Natural killer cell (primary cell): ENCODE measurements at regions not wholly inside any gene's neighbourhood (a gene's known extent, or its start where the extent isn't known, plus 50 kb on each side); places are given as distances from the start of the nearest gene placed in this dataset.

Source experiments
- ATAC-seq, 3 donors: fragments of 150-1000 bp in 2 of 3; fragments of 200-7000 bp in 1 of 3; cut with Tn5 transposase; 1 replicate in 1 of 3; 2 replicates in 2 of 3; pipeline ENCODE4 v1.10.0; 2021; ENCODE audit warnings: mild to moderate bottlenecking in 2 of 3, moderate library complexity in 2 of 3
- DNase-seq, 2 donors: peaks; one replicate each; pipeline versions ENCODE4 v3.0.0 to v3.0.0-alpha.2; 2013 to 2021; ENCODE audit warnings: mixed read lengths in 1 of 2
- H3K27ac ChIP-seq: one replicate; pipeline ENCODE4 v1.5.1; 2013; ENCODE audit warnings: mild to moderate bottlenecking, low read length
- H3K27me3 ChIP-seq: one replicate; pipeline ENCODE4 v1.6.1; 2013; ENCODE audit warnings: low read length; ENCODE audit not compliant: control insufficient read depth, insufficient read depth
- H3K36me3 ChIP-seq: one replicate; pipeline ENCODE4 v1.6.1; 2013; ENCODE audit warnings: low read length; ENCODE audit not compliant: control insufficient read depth, insufficient read depth
- H3K4me1 ChIP-seq: one replicate; pipeline ENCODE4 v1.6.1; 2013; ENCODE audit warnings: low read length; ENCODE audit not compliant: control insufficient read depth, insufficient read depth
- H3K4me3 ChIP-seq: one replicate; pipeline ENCODE4 v1.5.1; 2013; ENCODE audit warnings: low read length
- H3K9me3 ChIP-seq: one replicate; pipeline ENCODE4 v1.6.1; 2013; ENCODE audit warnings: low read length; ENCODE audit not compliant: control insufficient read depth, insufficient read depth
- H3K27ac Mint-ChIP-seq, 2 donors: one replicate each; pipeline ENCODE4 v1.8.0; 2022; ENCODE audit warnings: mild to moderate bottlenecking in 2 of 2, mixed read lengths in 2 of 2, moderate library complexity in 1 of 2
- H3K27me3 Mint-ChIP-seq, 2 donors: one replicate each; pipeline ENCODE4 v1.8.0; 2022; ENCODE audit warnings: low read depth in 2 of 2, mixed read lengths in 2 of 2
- H3K36me3 Mint-ChIP-seq: one replicate; pipeline ENCODE4 v1.8.0; 2022; ENCODE audit warnings: mixed read lengths
- H3K4me1 Mint-ChIP-seq, 2 donors: one replicate each; pipeline ENCODE4 v1.8.0; 2022; ENCODE audit warnings: mixed read lengths in 2 of 2
- H3K4me3 Mint-ChIP-seq: one replicate; pipeline ENCODE4 v1.8.0; 2022; ENCODE audit warnings: mild to moderate bottlenecking, moderate library complexity, mixed read lengths
- H3K9me3 Mint-ChIP-seq, 2 donors: one replicate each; pipeline ENCODE4 v1.8.0; 2022; ENCODE audit warnings: mixed read lengths in 2 of 2
- WGBS: methylation state at CpG from one replicate; pipeline ENCODE4 v1.1.7; 2013; ENCODE audit warnings: missing lambda C conversion rate; ENCODE audit not compliant: insufficient coverage; 5-methylcytosine and 5-hydroxymethylcytosine counted together
- intact Hi-C: fragments of 100-400 bp; cut with micrococcal nuclease; formaldehyde crosslinking; loops from one replicate; pipeline ENCODE4 v1.14.2; 2022
- TF ChIP-seq, protein P1 (sequence below): fragments of 200-600 bp; IDR thresholded peaks from one replicate; pipeline ENCODE4 v1.8.0; 2022; ENCODE audit warnings: antibody characterized with exemption

DNA sequence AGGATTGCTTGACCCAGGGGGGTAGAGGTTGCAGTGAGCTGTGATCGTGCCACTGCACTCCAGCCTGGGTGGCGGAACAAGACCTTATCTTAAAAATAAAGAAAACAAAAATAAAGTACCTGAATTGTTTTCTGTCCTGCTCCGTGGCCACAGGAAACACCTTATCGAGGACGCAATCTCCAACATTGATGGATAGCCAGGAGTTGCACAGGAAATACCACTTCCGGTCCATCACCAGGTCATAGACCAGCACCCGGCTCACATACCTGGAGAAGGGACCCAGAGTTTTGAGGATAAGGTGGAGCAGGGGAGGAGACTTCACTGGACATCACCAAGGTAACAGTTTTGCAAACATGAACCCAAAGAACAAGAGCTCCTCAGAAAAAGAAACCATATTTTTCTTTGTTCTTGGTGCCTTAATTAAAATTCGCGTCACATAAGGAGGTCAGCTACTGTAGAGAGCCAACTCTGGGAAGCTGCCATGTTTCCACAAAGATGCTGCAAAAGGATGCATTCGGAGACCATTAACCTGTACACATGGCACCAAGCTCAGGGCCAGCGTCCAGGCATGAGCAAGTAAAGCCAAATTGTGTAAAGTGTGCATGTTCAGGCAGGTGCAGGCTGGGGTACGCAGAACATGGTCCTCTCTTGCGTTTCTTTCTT, 55.6 kb upstream of the GCSH start:
- no peaks in the 10 kb centered on the region for H3K27me3 ChIP-seq
- H3K27ac Mint-ChIP-seq = no peak overlapping the region
- H3K27me3 Mint-ChIP-seq = peaks cover 0 to 4% of the 10 kb centered on the region in 2 donors
- H3K9me3 ChIP-seq = no peaks in the 10 kb centered on the region
- H3K27ac ChIP-seq = no peak overlapping the region
- WGBS = 37% methylated on average over 12 of the region's 13 CpGs
- no peaks in the 10 kb centered on the region for H3K4me1 Mint-ChIP-seq
- TF ChIP-seq, protein P1, sequence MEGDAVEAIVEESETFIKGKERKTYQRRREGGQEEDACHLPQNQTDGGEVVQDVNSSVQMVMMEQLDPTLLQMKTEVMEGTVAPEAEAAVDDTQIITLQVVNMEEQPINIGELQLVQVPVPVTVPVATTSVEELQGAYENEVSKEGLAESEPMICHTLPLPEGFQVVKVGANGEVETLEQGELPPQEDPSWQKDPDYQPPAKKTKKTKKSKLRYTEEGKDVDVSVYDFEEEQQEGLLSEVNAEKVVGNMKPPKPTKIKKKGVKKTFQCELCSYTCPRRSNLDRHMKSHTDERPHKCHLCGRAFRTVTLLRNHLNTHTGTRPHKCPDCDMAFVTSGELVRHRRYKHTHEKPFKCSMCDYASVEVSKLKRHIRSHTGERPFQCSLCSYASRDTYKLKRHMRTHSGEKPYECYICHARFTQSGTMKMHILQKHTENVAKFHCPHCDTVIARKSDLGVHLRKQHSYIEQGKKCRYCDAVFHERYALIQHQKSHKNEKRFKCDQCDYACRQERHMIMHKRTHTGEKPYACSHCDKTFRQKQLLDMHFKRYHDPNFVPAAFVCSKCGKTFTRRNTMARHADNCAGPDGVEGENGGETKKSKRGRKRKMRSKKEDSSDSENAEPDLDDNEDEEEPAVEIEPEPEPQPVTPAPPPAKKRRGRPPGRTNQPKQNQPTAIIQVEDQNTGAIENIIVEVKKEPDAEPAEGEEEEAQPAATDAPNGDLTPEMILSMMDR = no peak
- no peaks in the 10 kb centered on the region for H3K36me3 ChIP-seq
- intact Hi-C loops = no loop called here
- H3K4me3 ChIP-seq = no peak overlapping the region
- H3K36me3 Mint-ChIP-seq = no peaks in the 10 kb centered on the region
- no peak for DNase-seq
- no peak for ATAC-seq
- H3K4me3 Mint-ChIP-seq = no peak overlapping the region
- H3K9me3 Mint-ChIP-seq = no peaks in the 10 kb centered on the region
- no peaks in the 10 kb centered on the region for H3K4me1 ChIP-seq

DNA sequence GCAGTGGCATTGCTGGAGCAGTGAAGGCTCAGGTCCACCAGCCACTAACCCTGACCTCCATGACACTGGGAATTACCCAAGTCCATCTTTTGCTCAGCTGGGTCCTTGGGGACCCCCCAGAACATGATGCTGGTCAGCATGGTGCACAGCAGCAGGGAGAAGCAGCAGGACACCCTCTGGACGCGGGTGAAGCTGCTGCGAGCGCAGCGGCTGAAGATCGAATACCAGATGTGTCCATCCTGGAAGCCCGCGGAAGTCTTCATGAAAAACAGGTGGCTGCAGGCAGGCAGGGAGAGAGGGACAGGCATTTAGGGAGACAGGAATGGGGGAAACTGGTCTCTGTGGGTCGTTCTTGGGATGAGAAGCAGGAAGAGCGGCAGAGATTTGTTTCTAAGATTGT, 53.4 kb upstream of the GCSH start:
- WGBS = 96% methylated on average over 10 of the region's 10 CpGs
- no peak overlapping the region for H3K4me3 ChIP-seq

DNA sequence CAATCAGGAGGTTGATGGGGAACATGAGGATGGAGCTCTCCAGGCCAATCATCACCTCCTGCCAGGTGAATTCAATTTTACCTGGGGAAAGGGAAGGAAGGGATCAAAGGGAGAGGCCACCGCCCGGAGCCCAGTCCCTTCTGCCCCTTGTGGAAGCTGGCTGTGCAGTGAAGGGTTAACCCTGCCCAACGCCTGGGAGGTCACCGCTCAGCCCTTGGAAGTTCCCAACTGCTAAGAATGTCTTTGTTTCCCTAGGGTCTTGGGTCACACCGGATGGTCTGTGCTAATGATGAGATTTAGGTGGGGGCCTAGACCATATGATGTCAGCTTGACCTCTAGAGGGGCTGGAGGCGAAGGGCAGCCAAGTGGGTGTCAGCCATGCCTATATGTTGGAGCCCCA, 52.1 kb upstream of the GCSH start:
- no peaks in the 10 kb centered on the region for H3K4me1 Mint-ChIP-seq
- no peak for ATAC-seq
- Histone ChIP-seq H3K36me3 (no peaks in the 10 kb centered on the region), H3K9me3 (no peaks in the 10 kb centered on the region), H3K27me3 (no peaks in the 10 kb centered on the region), H3K4me3 (no peak overlapping the region), H3K27ac (no peak overlapping the region), H3K4me1 (no peaks in the 10 kb centered on the region)
- H3K4me3 Mint-ChIP-seq = no peak overlapping the region
- no peaks in the 10 kb centered on the region for H3K9me3 Mint-ChIP-seq
- peaks cover 2 to 8% of the 10 kb centered on the region in 2 donors for H3K27me3 Mint-ChIP-seq
- no peaks in the 10 kb centered on the region for H3K36me3 Mint-ChIP-seq
- no peak overlapping the region for H3K27ac Mint-ChIP-seq
- WGBS = 66% methylated on average over 6 of the region's 6 CpGs
- intact Hi-C loops = no loop called here
- TF ChIP-seq, protein P1 = no peak
- DNase-seq = no peak

More for the DNA sequence above, 53.4 kb upstream of the GCSH start:
- Histone ChIP-seq H3K36me3 (no peaks in the 10 kb centered on the region), H3K27me3 (no peaks in the 10 kb centered on the region), H3K9me3 (no peaks in the 10 kb centered on the region), H3K4me1 (no peaks in the 10 kb centered on the region), H3K27ac (no peak overlapping the region)
- Mint-ChIP-seq H3K4me3 (no peak overlapping the region), H3K27me3 (peaks cover 0 to 4% of the 10 kb centered on the region in 2 donors), H3K27ac (no peak overlapping the region), H3K36me3 (no peaks in the 10 kb centered on the region), H3K9me3 (no peaks in the 10 kb centered on the region), H3K4me1 (no peaks in the 10 kb centered on the region)
- TF ChIP-seq, protein P1 = no peak
- ATAC-seq = no peak
- intact Hi-C loops = no loop called here
- no peak for DNase-seq
